ENCODE measurements at regions not wholly inside any gene's neighbourhood (a gene's known extent, or its start where the extent isn't known, plus 50 kb on each side); places are given as distances from the start of the nearest gene placed in this dataset.
"Not testable (repeated sequence)": the region's sequence is repeated elsewhere in the genome, so short reads cannot be mapped to it uniquely, and the experiment has no call there.

- no peak for DNase-seq (ENCODE audit: low read depth)
Observed at GRCh38 chr16:85276721-85277120, 164.4 kb upstream of the CIBAR2 start.

GRCh38 chr16:85278839-85279238 lies 166.6 kb upstream of the CIBAR2 start:
- DNase-seq (ENCODE audit: low read depth) = no peak

GRCh38 chr16:85279402-85279801 lies 167.1 kb upstream of the CIBAR2 start:
- no peak for DNase-seq (ENCODE audit: low read depth)

GRCh38 chr16:85279825-85280545 lies 167.7 kb upstream of the CIBAR2 start:
- no peak for DNase-seq (ENCODE audit: low read depth)

GRCh38 chr16:85281181-85281580 lies 168.9 kb upstream of the CIBAR2 start:
- DNase-seq (ENCODE audit: low read depth) = no peak

- DNase-seq (ENCODE audit: low read depth) = no peak
Observed at GRCh38 chr16:85282842-85283241, 170.6 kb upstream of the CIBAR2 start.

- DNase-seq (ENCODE audit: low read depth) = no peak
Observed at GRCh38 chr16:85283305-85284050, 171.2 kb upstream of the CIBAR2 start.

GRCh38 chr16:85284141-85284817 lies 172.0 kb upstream of the CIBAR2 start:
- no peak for DNase-seq (ENCODE audit: low read depth)

GRCh38 chr16:85285681-85286065 lies 173.4 kb upstream of the CIBAR2 start:
- no peak for DNase-seq (ENCODE audit: low read depth)

- no peak for DNase-seq (ENCODE audit: low read depth)
Observed at GRCh38 chr16:85286066-85286831, 174.0 kb upstream of the CIBAR2 start.

GRCh38 chr16:85286951-85287814 lies 174.9 kb upstream of the CIBAR2 start:
- no peak for DNase-seq (ENCODE audit: low read depth)

GRCh38 chr16:85287815-85288109 lies 175.5 kb upstream of the CIBAR2 start:
- DNase-seq (ENCODE audit: low read depth) = not testable (repeated sequence)

GRCh38 chr16:85288341-85288868 lies 176.1 kb upstream of the CIBAR2 start:
- no peak for DNase-seq (ENCODE audit: low read depth)

GRCh38 chr16:85288869-85289660 lies 176.8 kb upstream of the CIBAR2 start:
- DNase-seq (ENCODE audit: low read depth) = no peak

GRCh38 chr16:85289760-85290625 lies 177.7 kb upstream of the CIBAR2 start:
- DNase-seq (ENCODE audit: low read depth) = no peak

- DNase-seq (ENCODE audit: low read depth) = no peak
Observed at GRCh38 chr16:85290626-85291301, 178.5 kb upstream of the CIBAR2 start.

GRCh38 chr16:85291302-85292148 lies 179.3 kb upstream of the CIBAR2 start:
- no peak for DNase-seq (ENCODE audit: low read depth)

GRCh38 chr16:85293458-85293857 lies 181.2 kb upstream of the CIBAR2 start:
- DNase-seq (ENCODE audit: low read depth) = no peak

Data from HS-27A (cell line).